ENCODE measurements at regions not wholly inside any gene's neighbourhood (a gene's known extent, or its start where the extent isn't known, plus 50 kb on each side); places are given as distances from the start of the nearest gene placed in this dataset.

DNA sequence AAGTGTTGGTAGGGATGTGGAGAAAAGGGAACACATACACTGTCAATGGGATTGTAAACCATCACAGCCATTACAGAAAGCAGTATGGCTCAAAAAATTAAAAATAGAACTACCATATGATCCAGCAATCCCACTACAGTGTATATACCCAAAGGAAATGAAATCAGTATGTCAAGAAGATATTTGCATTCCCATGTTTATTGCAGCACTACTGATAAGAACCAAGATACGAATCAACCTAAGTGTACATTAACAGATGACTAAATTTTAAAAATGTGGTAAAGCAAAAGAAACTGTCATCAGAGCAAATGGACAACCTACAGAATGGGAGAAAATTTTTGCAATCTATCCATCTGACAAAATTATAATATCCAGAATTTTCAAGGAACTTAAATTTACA is 290.4 kb downstream of the IPMK start:
- H3K4me1 ChIP-seq = no peaks in the 10 kb centered on the region
- peaks cover 0 to 4% (median 0%) of the 10 kb centered on the region in 3 donors for H3K9me3 ChIP-seq
- no peaks in the 10 kb centered on the region for H3K27me3 ChIP-seq
- no peak overlapping the region for H3K27ac ChIP-seq
- no peak for TF ChIP-seq POLR2A (IDR thresholded peaks at IDR 0.05)
- TF ChIP-seq, protein P1, sequence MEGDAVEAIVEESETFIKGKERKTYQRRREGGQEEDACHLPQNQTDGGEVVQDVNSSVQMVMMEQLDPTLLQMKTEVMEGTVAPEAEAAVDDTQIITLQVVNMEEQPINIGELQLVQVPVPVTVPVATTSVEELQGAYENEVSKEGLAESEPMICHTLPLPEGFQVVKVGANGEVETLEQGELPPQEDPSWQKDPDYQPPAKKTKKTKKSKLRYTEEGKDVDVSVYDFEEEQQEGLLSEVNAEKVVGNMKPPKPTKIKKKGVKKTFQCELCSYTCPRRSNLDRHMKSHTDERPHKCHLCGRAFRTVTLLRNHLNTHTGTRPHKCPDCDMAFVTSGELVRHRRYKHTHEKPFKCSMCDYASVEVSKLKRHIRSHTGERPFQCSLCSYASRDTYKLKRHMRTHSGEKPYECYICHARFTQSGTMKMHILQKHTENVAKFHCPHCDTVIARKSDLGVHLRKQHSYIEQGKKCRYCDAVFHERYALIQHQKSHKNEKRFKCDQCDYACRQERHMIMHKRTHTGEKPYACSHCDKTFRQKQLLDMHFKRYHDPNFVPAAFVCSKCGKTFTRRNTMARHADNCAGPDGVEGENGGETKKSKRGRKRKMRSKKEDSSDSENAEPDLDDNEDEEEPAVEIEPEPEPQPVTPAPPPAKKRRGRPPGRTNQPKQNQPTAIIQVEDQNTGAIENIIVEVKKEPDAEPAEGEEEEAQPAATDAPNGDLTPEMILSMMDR (IDR thresholded peaks at IDR 0.05) = no peak
- no peak for DNase-seq
- 76 to 94% methylated on average over 1 of the region's 1 CpG for WGBS, 2 donors
- H3K36me3 ChIP-seq = no peaks in the 10 kb centered on the region
- no peak overlapping the region for H3K4me3 ChIP-seq
- intact Hi-C loops (cut with DNase I) = no loop called here

DNA sequence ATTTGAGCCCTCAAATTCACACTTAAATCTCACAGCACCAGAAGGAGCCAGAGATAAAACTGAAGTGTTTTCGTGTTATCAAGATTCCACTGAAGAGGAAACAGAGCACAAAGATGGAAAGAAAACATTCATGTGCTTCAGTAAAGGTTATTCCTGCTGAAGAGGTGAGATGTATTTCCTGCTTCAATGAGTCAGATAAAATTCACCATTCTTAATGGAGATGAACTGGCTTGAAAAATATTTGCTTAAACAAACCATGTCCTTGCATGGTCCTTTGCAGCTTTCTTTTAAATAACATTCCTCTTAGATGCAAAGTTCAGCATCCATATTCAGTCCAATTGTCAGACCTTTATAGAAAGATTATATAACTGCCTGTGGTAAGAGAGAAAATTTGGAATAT is 294.2 kb downstream of the IPMK start:
- H3K4me1 ChIP-seq = no peaks in the 10 kb centered on the region
- no peak for TF ChIP-seq POLR2A (IDR thresholded peaks at IDR 0.05)
- TF ChIP-seq, protein P1 (IDR thresholded peaks at IDR 0.05) = no peak
- intact Hi-C loops (cut with DNase I) = no loop called here
- no peak overlapping the region for H3K27ac ChIP-seq
- H3K27me3 ChIP-seq = no peaks in the 10 kb centered on the region
- H3K4me3 ChIP-seq = no peak overlapping the region
- no peaks in the 10 kb centered on the region for H3K36me3 ChIP-seq
- DNase-seq = no peak
- peaks cover 0 to 4% (median 0%) of the 10 kb centered on the region in 3 donors for H3K9me3 ChIP-seq
- WGBS, 2 donors = 44 to 50% methylated on average over 1 of the region's 1 CpG

DNA sequence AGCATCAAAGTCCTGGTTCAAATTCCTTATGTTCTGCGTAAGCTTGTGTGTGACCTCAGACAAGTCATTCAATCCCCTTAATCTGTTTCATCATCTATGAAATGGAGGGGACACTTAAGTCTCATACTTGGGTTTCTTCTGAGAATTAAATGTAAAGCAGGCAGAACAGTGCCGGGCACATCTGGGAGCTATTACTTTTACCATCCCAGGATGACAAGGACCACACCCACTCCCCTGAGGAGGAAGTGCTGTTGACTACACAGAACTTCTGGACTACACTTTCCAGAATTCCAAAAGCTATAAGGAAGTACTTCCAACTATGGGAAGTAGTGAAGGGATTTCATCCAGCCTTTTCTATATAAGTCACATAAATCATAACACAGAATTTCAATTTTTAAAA is 294.9 kb downstream of the IPMK start:
- H3K27ac ChIP-seq = no peak overlapping the region
- no peak for DNase-seq
- TF ChIP-seq POLR2A (IDR thresholded peaks at IDR 0.05) = no peak
- TF ChIP-seq, protein P1 (IDR thresholded peaks at IDR 0.05) = no peak
- WGBS, 2 donors = 92 to 97% methylated on average over 2 of the region's 2 CpGs
- no peaks in the 10 kb centered on the region for H3K27me3 ChIP-seq
- no peaks in the 10 kb centered on the region for H3K4me1 ChIP-seq
- H3K36me3 ChIP-seq = no peaks in the 10 kb centered on the region
- H3K9me3 ChIP-seq = peaks cover 0 to 4% (median 0%) of the 10 kb centered on the region in 3 donors
- intact Hi-C loops (cut with DNase I) = no loop called here
- no peak overlapping the region for H3K4me3 ChIP-seq

DNA sequence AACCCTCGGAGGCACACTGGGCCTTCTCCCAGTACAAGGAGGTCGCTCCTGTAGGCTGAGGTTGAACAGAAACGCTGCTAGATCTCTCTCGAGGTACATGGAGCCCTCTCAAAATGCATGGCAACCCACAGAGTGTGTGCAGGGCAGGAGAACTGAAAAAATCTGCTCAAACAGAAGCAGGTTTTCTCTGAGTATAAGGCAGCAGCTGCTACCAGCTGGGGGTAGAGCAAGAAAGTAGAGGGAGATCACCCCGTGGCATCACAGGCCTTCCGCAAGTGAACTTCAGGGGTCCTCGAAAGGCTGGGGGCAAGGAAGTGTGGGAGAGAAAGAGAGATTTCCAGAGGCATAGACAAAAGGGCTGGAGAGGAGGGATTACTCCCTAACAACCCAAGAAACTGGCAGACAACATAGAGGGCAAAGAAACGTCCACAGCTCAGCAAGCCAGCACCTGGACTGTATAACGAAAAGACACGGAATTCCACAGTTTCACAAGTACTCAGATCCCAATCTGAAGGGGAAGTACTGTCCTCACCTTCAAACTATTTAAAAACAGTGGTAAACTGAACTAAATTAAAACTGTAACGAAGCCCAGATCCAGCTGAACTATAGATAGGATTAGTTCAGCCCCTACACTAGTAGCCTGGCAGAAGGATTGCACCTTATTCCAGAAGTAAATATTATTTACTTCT is 299.2 kb downstream of the IPMK start:
- intact Hi-C loops (cut with DNase I) = no loop called here
- H3K27ac ChIP-seq = no peak overlapping the region
- no peaks in the 10 kb centered on the region for H3K36me3 ChIP-seq
- no peaks in the 10 kb centered on the region for H3K27me3 ChIP-seq
- no peaks in the 10 kb centered on the region for H3K9me3 ChIP-seq
- no peak overlapping the region for H3K4me3 ChIP-seq
- no peak for DNase-seq
- H3K4me1 ChIP-seq = no peaks in the 10 kb centered on the region
- WGBS, 2 donors = 67 to 80% methylated on average over 7 to 11 of the region's 11 CpGs
- TF ChIP-seq, protein P1 (IDR thresholded peaks at IDR 0.05) = no peak
- TF ChIP-seq POLR2A (IDR thresholded peaks at IDR 0.05) = no peak

DNA sequence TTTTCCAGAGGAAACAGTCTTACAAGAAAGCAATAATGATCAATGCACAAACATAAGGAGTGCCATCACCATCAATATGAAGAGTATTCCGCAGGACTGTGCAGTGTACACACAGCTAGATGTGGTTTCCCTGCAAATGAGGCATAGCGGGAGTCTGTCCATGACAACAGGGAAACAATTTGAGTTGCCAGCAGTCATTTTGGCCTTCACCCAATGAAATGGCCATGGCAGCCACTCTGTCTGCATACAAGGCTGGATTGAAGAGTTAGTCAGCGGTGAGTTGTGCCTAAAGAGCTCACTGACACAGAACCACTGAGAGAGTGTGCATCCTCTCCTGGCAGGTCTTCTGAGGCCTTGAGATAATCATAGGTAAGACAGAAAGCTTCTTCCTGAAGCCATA is 303.3 kb downstream of the IPMK start:
- H3K27ac ChIP-seq = no peak overlapping the region
- H3K4me3 ChIP-seq = no peak overlapping the region
- H3K36me3 ChIP-seq = no peaks in the 10 kb centered on the region
- H3K4me1 ChIP-seq = no peaks in the 10 kb centered on the region
- 76 to 89% methylated on average over 2 to 3 of the region's 3 CpGs for WGBS, 2 donors
- intact Hi-C loops (cut with DNase I) = no loop called here
- no peaks in the 10 kb centered on the region for H3K9me3 ChIP-seq
- no peaks in the 10 kb centered on the region for H3K27me3 ChIP-seq
- DNase-seq = no peak
- TF ChIP-seq POLR2A (IDR thresholded peaks at IDR 0.05) = no peak
- TF ChIP-seq, protein P1 (IDR thresholded peaks at IDR 0.05) = no peak

Measured in esophagus squamous epithelium (tissue), 5 donors.